Activated B cell treated with CpG ODN at 0.5 μM for 24 hours (primary cell): ENCODE measurements at regions not wholly inside any gene's neighbourhood (a gene's known extent, or its start where the extent isn't known, plus 50 kb on each side); places are given as distances from the start of the nearest gene placed in this dataset.
"Not testable (repeated sequence)": the region's sequence is repeated elsewhere in the genome, so short reads cannot be mapped to it uniquely, and the experiment has no call there.

Experiments used
- ATAC-seq: fragments of 200-7000 bp; cut with Tn5 transposase; one replicate; pipeline ENCODE4 v1.10.0; 2021; ENCODE audit warnings: low read depth, mild to moderate bottlenecking, moderate library complexity
- CTCF ChIA-PET: fragments of 350-600 bp; sonication (Branson Sonifier 250); formaldehyde crosslinking; loops from one replicate; lab custom pipeline; 2021; ENCODE audit warnings: antibody characterized with exemption; lab: Charles Lee
- POLR2A ChIA-PET: fragments of 350-600 bp; sonication (Branson Sonifier 250); formaldehyde crosslinking; loops from one replicate; lab custom pipeline; 2021; ENCODE audit warnings: antibody characterized with exemption; lab: Charles Lee
- DNase-seq: peaks from one replicate; pipeline ENCODE4 v3.0.0; 2022
- H3K27ac Mint-ChIP-seq: one replicate; pipeline ENCODE4 v1.8.0; 2020; ENCODE audit warnings: mixed read lengths
- H3K27me3 Mint-ChIP-seq: one replicate; pipeline ENCODE4 v1.8.0; 2021; ENCODE audit warnings: mixed read lengths
- H3K36me3 Mint-ChIP-seq: one replicate; pipeline ENCODE4 v1.8.0; 2021; ENCODE audit warnings: low read depth, mixed read lengths
- H3K4me1 Mint-ChIP-seq: one replicate; pipeline ENCODE4 v1.8.0; 2021; ENCODE audit warnings: mixed read lengths
- H3K4me3 Mint-ChIP-seq: one replicate; pipeline ENCODE4 v1.8.0; 2020; ENCODE audit warnings: mild to moderate bottlenecking, mixed read lengths
- H3K9me3 Mint-ChIP-seq: one replicate; pipeline ENCODE4 v1.8.0; 2020; ENCODE audit warnings: mixed read lengths
- intact Hi-C: fragments of 100-400 bp; cut with micrococcal nuclease; formaldehyde crosslinking; loops from one replicate; pipeline ENCODE4 v1.15.1; 2024
- TF ChIP-seq, protein P1 (sequence below): fragments of 200-600 bp; IDR thresholded peaks from one replicate; pipeline ENCODE4 v1.8.0; 2022; ENCODE audit warnings: antibody characterized with exemption, mild to moderate bottlenecking

GRCh38 chr5:29208024-29208423, 1985.5 kb upstream of the CDH6 start:
- ChIA-PET CTCF (no interaction called here), POLR2A (no interaction called here)
- ATAC-seq = no peak
- TF ChIP-seq, protein P1, sequence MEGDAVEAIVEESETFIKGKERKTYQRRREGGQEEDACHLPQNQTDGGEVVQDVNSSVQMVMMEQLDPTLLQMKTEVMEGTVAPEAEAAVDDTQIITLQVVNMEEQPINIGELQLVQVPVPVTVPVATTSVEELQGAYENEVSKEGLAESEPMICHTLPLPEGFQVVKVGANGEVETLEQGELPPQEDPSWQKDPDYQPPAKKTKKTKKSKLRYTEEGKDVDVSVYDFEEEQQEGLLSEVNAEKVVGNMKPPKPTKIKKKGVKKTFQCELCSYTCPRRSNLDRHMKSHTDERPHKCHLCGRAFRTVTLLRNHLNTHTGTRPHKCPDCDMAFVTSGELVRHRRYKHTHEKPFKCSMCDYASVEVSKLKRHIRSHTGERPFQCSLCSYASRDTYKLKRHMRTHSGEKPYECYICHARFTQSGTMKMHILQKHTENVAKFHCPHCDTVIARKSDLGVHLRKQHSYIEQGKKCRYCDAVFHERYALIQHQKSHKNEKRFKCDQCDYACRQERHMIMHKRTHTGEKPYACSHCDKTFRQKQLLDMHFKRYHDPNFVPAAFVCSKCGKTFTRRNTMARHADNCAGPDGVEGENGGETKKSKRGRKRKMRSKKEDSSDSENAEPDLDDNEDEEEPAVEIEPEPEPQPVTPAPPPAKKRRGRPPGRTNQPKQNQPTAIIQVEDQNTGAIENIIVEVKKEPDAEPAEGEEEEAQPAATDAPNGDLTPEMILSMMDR = no peak
- Mint-ChIP-seq H3K9me3 (peaks cover 7% of the 10 kb centered on the region), H3K36me3 (no peaks in the 10 kb centered on the region), H3K4me1 (no peaks in the 10 kb centered on the region), H3K4me3 (no peak overlapping the region), H3K27ac (no peak overlapping the region), H3K27me3 (no peaks in the 10 kb centered on the region)
- DNase-seq = no peak
- intact Hi-C loops = no loop called here

DNA sequence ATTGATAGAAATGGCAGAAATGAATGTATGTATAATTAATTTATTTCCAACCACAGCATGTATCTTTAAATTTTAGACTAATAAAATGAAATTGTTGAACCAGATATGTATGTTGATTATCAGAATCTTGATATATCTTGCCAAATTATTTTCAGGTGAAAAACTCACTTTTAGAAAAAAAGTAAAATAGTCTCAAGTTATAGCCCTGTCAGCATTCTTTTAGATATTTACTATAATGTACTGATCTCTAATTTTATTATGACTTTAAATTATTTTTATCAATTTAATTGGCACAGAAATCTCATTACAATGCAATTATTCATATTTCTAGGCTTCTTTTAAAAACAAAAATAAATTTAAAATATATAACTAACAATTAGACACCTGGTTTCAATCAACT, 1990.4 kb upstream of the CDH6 start:
- intact Hi-C loops = no loop called here
- TF ChIP-seq, protein P1 = no peak
- no peak overlapping the region for H3K4me3 Mint-ChIP-seq
- no peaks in the 10 kb centered on the region for H3K36me3 Mint-ChIP-seq
- DNase-seq (no peak), ATAC-seq (no peak)
- no peaks in the 10 kb centered on the region for H3K27me3 Mint-ChIP-seq
- CTCF ChIA-PET = no interaction called here
- POLR2A ChIA-PET = no interaction called here
- no peaks in the 10 kb centered on the region for H3K4me1 Mint-ChIP-seq
- no peak overlapping the region for H3K27ac Mint-ChIP-seq
- H3K9me3 Mint-ChIP-seq = no peaks in the 10 kb centered on the region

GRCh38 chr5:29197631-29198454, 1995.6 kb upstream of the CDH6 start:
- ATAC-seq (no peak), DNase-seq (no peak)
- Mint-ChIP-seq H3K36me3 (no peaks in the 10 kb centered on the region), H3K4me1 (no peaks in the 10 kb centered on the region), H3K27ac (no peak overlapping the region), H3K4me3 (no peak overlapping the region), H3K27me3 (no peaks in the 10 kb centered on the region), H3K9me3 (no peaks in the 10 kb centered on the region)
- POLR2A ChIA-PET = no interaction called here
- TF ChIP-seq, protein P1 = no peak
- intact Hi-C loops = no loop called here
- CTCF ChIA-PET = no interaction called here

DNA sequence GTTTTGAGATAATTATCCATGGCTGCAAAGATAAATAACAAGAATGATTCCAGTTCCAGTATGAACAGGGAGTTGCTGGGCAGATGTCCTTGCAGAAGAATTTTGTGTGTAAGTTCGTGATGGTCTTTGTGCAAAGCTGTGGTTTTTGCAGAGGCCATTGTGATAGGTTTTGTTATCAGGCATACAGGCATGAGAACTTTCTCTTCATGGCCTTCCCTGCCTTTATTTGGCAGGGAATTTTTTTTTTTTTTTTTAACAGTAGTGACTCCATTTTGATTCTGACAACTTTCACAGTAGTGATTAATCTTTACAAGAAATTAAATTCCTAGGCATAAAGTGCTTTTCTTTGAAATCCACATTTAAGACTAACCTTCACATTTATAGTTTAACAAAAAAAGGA, 1999.5 kb upstream of the CDH6 start:
- Mint-ChIP-seq H3K27ac (no peak overlapping the region), H3K4me3 (no peak overlapping the region), H3K4me1 (no peaks in the 10 kb centered on the region), H3K9me3 (no peaks in the 10 kb centered on the region), H3K27me3 (no peaks in the 10 kb centered on the region), H3K36me3 (no peaks in the 10 kb centered on the region)
- ChIA-PET POLR2A (no interaction called here), CTCF (no interaction called here)
- TF ChIP-seq, protein P1 = no peak
- intact Hi-C loops = no loop called here
- no peak for DNase-seq
- ATAC-seq = no peak

DNA sequence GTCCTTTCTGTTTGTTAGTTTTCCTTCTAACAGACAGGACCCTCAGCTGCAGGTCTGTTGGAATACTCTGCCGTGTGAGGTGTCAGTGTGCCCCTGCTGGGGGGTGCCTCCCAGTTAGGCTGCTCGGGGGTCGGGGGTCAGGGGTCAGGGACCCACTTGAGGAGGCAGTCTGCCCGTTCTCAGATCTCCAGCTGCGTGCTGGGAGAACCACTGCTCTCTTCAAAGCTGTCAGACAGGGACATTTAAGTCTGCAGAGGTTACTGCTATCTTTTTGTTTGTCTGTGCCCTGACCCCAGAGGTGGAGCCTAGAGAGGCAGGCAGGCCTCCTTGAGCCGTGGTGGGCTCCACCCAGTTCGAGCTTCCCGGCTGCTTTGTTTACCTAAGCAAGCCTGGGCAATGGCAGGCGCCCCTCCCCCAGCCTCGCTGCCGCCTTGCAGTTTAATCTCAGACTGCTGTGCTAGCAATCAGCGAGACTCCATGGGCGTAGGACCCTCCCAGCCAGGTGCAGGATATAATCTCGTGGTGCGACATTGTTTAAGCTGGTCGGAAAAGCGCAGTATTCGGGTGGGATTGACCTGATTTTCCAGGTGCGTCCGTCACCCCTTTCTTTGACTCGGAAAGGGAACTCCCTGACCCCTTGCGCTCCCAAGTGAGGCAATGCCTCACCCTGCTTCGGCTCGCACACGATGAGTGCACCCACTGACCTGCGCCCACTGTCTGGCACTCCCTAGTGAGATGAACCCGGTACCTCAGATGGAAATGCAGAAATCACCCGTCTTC, 2002.0 kb upstream of the CDH6 start:
- H3K9me3 Mint-ChIP-seq, intact Hi-C loops, H3K4me3 Mint-ChIP-seq, H3K4me1 Mint-ChIP-seq, CTCF ChIA-PET, H3K27me3 Mint-ChIP-seq, POLR2A ChIA-PET, ATAC-seq, H3K36me3 Mint-ChIP-seq, H3K27ac Mint-ChIP-seq, DNase-seq: not testable (repeated sequence)

DNA sequence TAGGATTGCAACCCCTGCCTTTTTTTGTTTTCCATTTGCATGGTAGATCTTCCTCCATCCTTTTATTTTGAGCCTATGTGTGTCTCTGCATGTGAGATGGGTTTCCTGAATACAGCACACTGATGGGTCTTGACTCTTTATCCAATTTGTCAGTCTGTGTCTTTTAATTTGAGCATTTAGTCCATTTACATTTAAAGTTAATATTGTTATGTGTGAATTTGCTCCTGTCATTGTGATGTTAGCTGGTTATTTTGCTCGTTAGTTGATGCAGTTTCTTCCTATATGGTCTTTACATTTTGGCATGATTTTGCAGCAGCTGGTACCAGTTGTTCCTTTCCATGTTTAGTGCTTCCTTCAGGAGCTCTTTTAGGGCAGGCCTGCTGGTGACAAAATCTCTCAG, 2003.1 kb upstream of the CDH6 start:
- DNase-seq, H3K27me3 Mint-ChIP-seq, intact Hi-C loops, H3K4me1 Mint-ChIP-seq, ATAC-seq, H3K9me3 Mint-ChIP-seq, POLR2A ChIA-PET, H3K27ac Mint-ChIP-seq, H3K4me3 Mint-ChIP-seq, CTCF ChIA-PET, H3K36me3 Mint-ChIP-seq: not testable (repeated sequence)

GRCh38 chr5:29186380-29186779, 2007.1 kb upstream of the CDH6 start:
- intact Hi-C loops, POLR2A ChIA-PET, H3K4me3 Mint-ChIP-seq, H3K36me3 Mint-ChIP-seq, H3K27ac Mint-ChIP-seq, DNase-seq, ATAC-seq, H3K4me1 Mint-ChIP-seq, H3K27me3 Mint-ChIP-seq, CTCF ChIA-PET: not testable (repeated sequence)
- H3K9me3 Mint-ChIP-seq = peaks cover 11% of the 10 kb centered on the region
